ENCODE measurements at regions not wholly inside any gene's neighbourhood (a gene's known extent, or its start where the extent isn't known, plus 50 kb on each side); places are given as distances from the start of the nearest gene placed in this dataset.

- no peak for TF ChIP-seq CTCF (IDR thresholded peaks at IDR 0.05)
- TF ChIP-seq EZH2 (IDR thresholded peaks at IDR 0.05): no peak
Measured at GRCh38 chr10:118927321-118927720, 102.2 kb upstream of the NANOS1 start.
